Keratinocyte (primary cell): ENCODE measurements at regions not wholly inside any gene's neighbourhood (a gene's known extent, or its start where the extent isn't known, plus 50 kb on each side); places are given as distances from the start of the nearest gene placed in this dataset.

Source experiments
- DNase-seq: peaks from one replicate; pipeline ENCODE4 v3.0.0-alpha.2; 2011; ENCODE audit warnings: low read depth, missing footprints, low spot score
- FAIRE-seq: peaks from 2 replicates; lab custom pipeline; 2011; peaks lifted over from hg19 to GRCh38; lab: Jason Lieb, UNC
- H2AFZ ChIP-seq: 2 replicates; pipeline ENCODE4 v1.6.0; 2012; ENCODE audit warnings: low read length, control low read depth, inconsistent platforms; ENCODE audit not compliant: control insufficient read depth
- H3K27ac ChIP-seq: 2 replicates; pipeline ENCODE4 v1.5.1; 2011; ENCODE audit warnings: low read length; ENCODE audit not compliant: control insufficient read depth, insufficient read depth
- H3K27me3 ChIP-seq: 3 replicates; pipeline ENCODE4 v1.6.0; 2011; ENCODE audit warnings: low read length; ENCODE audit not compliant: control insufficient read depth, insufficient read depth; ENCODE audit errors: extremely low read depth
- H3K36me3 ChIP-seq, 2 experiments: 2 replicates in 1 of 2; 3 replicates in 1 of 2; pipeline ENCODE4 v1.5.1; 2011; ENCODE audit warnings: low read length in 2 of 2, mild to moderate bottlenecking in 1 of 2; ENCODE audit not compliant: control insufficient read depth in 2 of 2, insufficient read depth in 2 of 2; ENCODE audit errors: extremely low read depth in 1 of 2
- H3K4me1 ChIP-seq: 3 replicates; pipeline ENCODE4 v1.5.1; 2011; ENCODE audit warnings: low read length; ENCODE audit not compliant: control insufficient read depth, insufficient read depth; ENCODE audit errors: extremely low read depth
- H3K4me2 ChIP-seq: 3 replicates; pipeline ENCODE4 v1.6.0; 2011; ENCODE audit warnings: low read depth, low read length; ENCODE audit not compliant: control insufficient read depth, insufficient read depth; ENCODE audit errors: extremely low read depth
- H3K4me3 ChIP-seq, 3 experiments: fragments of 200-600 bp in 1 of 3; sonication (generic) in 1 of 3; 2 replicates in 2 of 3; 3 replicates in 1 of 3; pipeline ENCODE4 v1.5.1; 2011 to 2016; ENCODE audit warnings: low read length in 3 of 3, mild to moderate bottlenecking in 3 of 3, control low read depth in 2 of 3, inconsistent platforms in 1 of 3, low read depth in 1 of 3, mixed read lengths in 1 of 3, mixed run types in 1 of 3, moderate library complexity in 1 of 3; ENCODE audit not compliant: control insufficient read depth in 2 of 3, insufficient read depth in 2 of 3; ENCODE audit errors: extremely low read depth in 1 of 3
- H3K79me2 ChIP-seq: 2 replicates; pipeline ENCODE4 v1.6.0; 2012; ENCODE audit warnings: low read length; ENCODE audit not compliant: control insufficient read depth, insufficient read depth
- H3K9ac ChIP-seq: 3 replicates; pipeline ENCODE4 v1.6.0; 2011; ENCODE audit warnings: low read length; ENCODE audit not compliant: control insufficient read depth, insufficient read depth; ENCODE audit errors: extremely low read depth
- H3K9me1 ChIP-seq: 3 replicates; pipeline ENCODE4 v1.6.0; 2011; ENCODE audit warnings: low read length; ENCODE audit not compliant: control insufficient read depth, insufficient read depth; ENCODE audit errors: extremely low read depth
- H3K9me3 ChIP-seq: 2 replicates; pipeline ENCODE4 v1.5.1; 2012; ENCODE audit warnings: low read depth, low read length; ENCODE audit not compliant: control insufficient read depth
- H4K20me1 ChIP-seq: 3 replicates; pipeline ENCODE4 v1.6.0; 2011; ENCODE audit warnings: low read length; ENCODE audit not compliant: control insufficient read depth, insufficient read depth; ENCODE audit errors: extremely low read depth
- CTCF ChIP-seq, 3 experiments: IDR thresholded peaks in 1 of 3; conservative IDR thresholded peaks in 1 of 3; optimal IDR thresholded peaks in 1 of 3; 2 replicates in 2 of 3; 3 replicates in 1 of 3; pipeline versions ENCODE3 to v1.5.1; 2011; ENCODE audit warnings: low read length in 3 of 3, mild to moderate bottlenecking in 3 of 3, moderate library complexity in 2 of 3, control low read depth in 1 of 3, inconsistent platforms in 1 of 3; ENCODE audit not compliant: insufficient read depth in 2 of 3; ENCODE audit errors: extremely low read depth in 1 of 3
- EZH2 ChIP-seq: IDR thresholded peaks from one replicate; pipeline ENCODE4 v1.6.1; 2012; ENCODE audit warnings: inconsistent platforms, mild to moderate bottlenecking, low read length, moderate library complexity
- dilution Hi-C: fragments of 300-500 bp; cut with MboI; formaldehyde crosslinking; loops from one replicate; pipeline ENCODE4 v1.7.0; 2020; ENCODE audit warnings: low sequenced_read_pairs; ENCODE audit not compliant: extremely low pct_ligation_motif_present

- Histone ChIP-seq H2AFZ (no peak overlapping the region), H3K9me3 (no peaks in the 10 kb centered on the region), H3K9me1 (no peaks in the 10 kb centered on the region), H3K79me2 (no peaks in the 10 kb centered on the region), H3K9ac (no peak overlapping the region), H3K4me1 (no peaks in the 10 kb centered on the region), H3K27ac (no peak overlapping the region), H3K36me3 (no peaks in the 10 kb centered on the region), H3K27me3 (no peaks in the 10 kb centered on the region), H3K4me2 (no peak overlapping the region), H4K20me1 (no peaks in the 10 kb centered on the region), H3K4me3 (no peak overlapping the region)
- no peak for DNase-seq
- no peak for FAIRE-seq
- TF ChIP-seq CTCF (optimal IDR thresholded peaks at IDR 0.05 in 1 of 3, IDR thresholded peaks at IDR 0.05 in 1 of 3, conservative IDR thresholded peaks at IDR 0.05 in 1 of 3; ENCODE audit: extremely low read depth in 1 of 3, insufficient read depth in 2 of 3, low read length in 3 of 3), result no peak
- no peak for TF ChIP-seq EZH2
- dilution Hi-C loops, result no loop called here
Measured at GRCh38 chr2:760001-760400, 82.8 kb upstream of the TMEM18 start.

DNA sequence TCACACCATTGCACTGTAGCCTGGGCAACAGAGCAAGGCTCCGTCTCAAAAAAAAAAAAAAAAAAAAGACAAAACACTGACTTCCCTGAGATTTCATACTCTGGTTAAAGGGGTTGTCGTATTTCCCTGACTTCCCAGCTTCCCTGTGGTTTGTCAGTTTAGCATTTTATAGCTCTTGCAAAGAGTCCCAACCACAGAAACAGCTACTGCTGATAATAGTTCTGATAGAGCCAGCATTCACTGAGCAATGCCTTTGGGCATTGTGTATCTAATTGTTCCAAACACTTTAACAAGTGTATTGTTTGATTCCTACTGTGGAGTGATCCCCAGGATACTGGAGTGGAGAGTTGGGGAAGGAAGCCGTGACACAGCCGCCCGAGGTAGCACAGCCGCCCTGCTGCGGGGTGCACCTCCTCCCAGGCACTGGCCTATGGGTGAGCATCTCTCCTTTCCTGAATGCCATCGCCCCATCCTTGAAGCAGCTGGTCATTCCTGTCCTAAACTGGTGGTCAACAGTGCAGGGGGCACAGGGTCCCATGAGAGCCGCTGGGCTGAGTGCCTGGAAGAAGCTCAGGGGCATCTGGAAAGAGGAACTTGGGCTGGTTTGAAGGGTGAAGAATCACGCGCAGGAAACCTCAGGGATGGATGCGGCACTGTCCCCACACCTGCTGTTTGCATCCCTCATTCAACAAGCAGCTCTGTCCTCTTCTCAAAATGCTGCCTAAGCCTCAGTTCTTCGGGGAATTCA lies 81.0 kb upstream of the TMEM18 start:
- DNase-seq, result no peak
- Histone ChIP-seq H2AFZ (no peak overlapping the region), H3K9me1 (no peaks in the 10 kb centered on the region), H3K36me3 (no peaks in the 10 kb centered on the region), H3K79me2 (no peaks in the 10 kb centered on the region), H3K4me3 (no peak overlapping the region), H3K27ac (no peak overlapping the region), H3K9ac (no peak overlapping the region), H3K4me1 (no peaks in the 10 kb centered on the region), H4K20me1 (no peaks in the 10 kb centered on the region), H3K9me3 (no peaks in the 10 kb centered on the region), H3K4me2 (no peak overlapping the region), H3K27me3 (no peaks in the 10 kb centered on the region)
- dilution Hi-C loops, result no loop called here
- TF ChIP-seq EZH2, result no peak
- TF ChIP-seq CTCF (optimal IDR thresholded peaks at IDR 0.05 in 1 of 3, IDR thresholded peaks at IDR 0.05 in 1 of 3, conservative IDR thresholded peaks at IDR 0.05 in 1 of 3; ENCODE audit: extremely low read depth in 1 of 3, insufficient read depth in 2 of 3, low read length in 3 of 3), result no peak
- FAIRE-seq, result no peak
